ENCODE measurements at regions not wholly inside any gene's neighbourhood (a gene's known extent, or its start where the extent isn't known, plus 50 kb on each side); places are given as distances from the start of the nearest gene placed in this dataset.

GRCh38 chr6:156345700-156346099 is 431.5 kb upstream of the ARID1B start:
- DNase-seq (ENCODE audit: low read depth) = no peak
- no peak overlapping the region for H3K4me3 ChIP-seq (ENCODE audit: low read depth, low read length)
- no peak for TF ChIP-seq CTCF (IDR thresholded peaks at IDR 0.05; ENCODE audit: insufficient read depth, low read depth, low read length, missing control alignments)

- DNase-seq (ENCODE audit: low read depth) = no peak
- TF ChIP-seq CTCF (IDR thresholded peaks at IDR 0.05; ENCODE audit: insufficient read depth, low read depth, low read length, missing control alignments) = no peak
- no peak overlapping the region for H3K4me3 ChIP-seq (ENCODE audit: low read depth, low read length)
Measured at GRCh38 chr6:156344491-156344890, 432.7 kb upstream of the ARID1B start.

- TF ChIP-seq CTCF (IDR thresholded peaks at IDR 0.05; ENCODE audit: insufficient read depth, low read depth, low read length, missing control alignments) = no peak
- H3K4me3 ChIP-seq (ENCODE audit: low read depth, low read length) = no peak overlapping the region
- DNase-seq (ENCODE audit: low read depth) = no peak
Measured at GRCh38 chr6:156337801-156338200, 439.4 kb upstream of the ARID1B start.

GRCh38 chr6:156336733-156337132 is 440.4 kb upstream of the ARID1B start:
- DNase-seq (ENCODE audit: low read depth) = no peak
- no peak for TF ChIP-seq CTCF (IDR thresholded peaks at IDR 0.05; ENCODE audit: insufficient read depth, low read depth, low read length, missing control alignments)
- no peak overlapping the region for H3K4me3 ChIP-seq (ENCODE audit: low read depth, low read length)

- no peak overlapping the region for H3K4me3 ChIP-seq (ENCODE audit: low read depth, low read length)
- DNase-seq (ENCODE audit: low read depth) = peak; percentile 11
- TF ChIP-seq CTCF (IDR thresholded peaks at IDR 0.05; ENCODE audit: insufficient read depth, low read depth, low read length, missing control alignments) = no peak
Measured at GRCh38 chr6:156336089-156336488, 441.1 kb upstream of the ARID1B start.

DNA sequence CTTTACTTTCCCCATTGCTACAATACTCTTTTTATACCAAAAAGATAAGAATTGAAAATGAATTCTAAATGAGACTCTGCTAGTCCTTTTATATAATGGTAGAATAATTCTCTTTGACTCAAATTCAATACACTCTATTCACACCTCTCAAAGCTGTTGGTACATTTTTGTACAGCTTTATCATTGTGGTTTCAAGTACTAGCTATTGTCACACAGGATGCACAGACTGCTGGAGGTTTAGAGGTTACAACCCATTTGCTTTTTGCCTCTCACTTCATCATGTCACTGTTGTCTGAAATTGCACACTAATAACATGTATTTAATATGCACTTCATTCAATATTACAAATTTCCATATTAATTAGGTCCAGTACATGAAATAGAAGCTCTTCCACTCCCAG is 442.2 kb upstream of the ARID1B start:
- no peak for DNase-seq (ENCODE audit: low read depth)
- no peak overlapping the region for H3K4me3 ChIP-seq (ENCODE audit: low read depth, low read length)
- no peak for TF ChIP-seq CTCF (IDR thresholded peaks at IDR 0.05; ENCODE audit: insufficient read depth, low read depth, low read length, missing control alignments)

DNA sequence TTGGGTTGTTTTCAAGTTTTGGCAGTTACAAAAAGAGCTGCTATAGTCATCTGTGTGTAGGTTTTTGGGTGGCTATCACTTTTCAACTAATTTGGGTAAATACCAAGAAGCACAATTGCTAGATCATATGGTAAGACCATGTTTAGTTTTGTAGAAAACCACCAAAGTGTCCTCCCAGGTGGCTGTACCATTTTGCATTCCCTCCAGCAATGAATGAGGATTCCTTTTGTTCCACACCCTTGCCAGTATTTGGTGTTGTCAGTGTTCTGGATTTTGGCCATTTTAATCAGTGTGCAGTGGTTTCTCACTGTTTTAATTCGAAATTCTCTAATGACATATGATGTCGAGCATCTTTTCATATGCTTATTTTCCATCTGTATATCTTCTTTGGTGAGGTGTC is 457.5 kb upstream of the ARID1B start:
- TF ChIP-seq CTCF (IDR thresholded peaks at IDR 0.05; ENCODE audit: insufficient read depth, low read depth, low read length, missing control alignments) = no peak
- DNase-seq (ENCODE audit: low read depth) = no peak
- no peak overlapping the region for H3K4me3 ChIP-seq (ENCODE audit: low read depth, low read length)
